Stimulated activated CD4-positive, alpha-beta T cell treated with anti-CD3 and anti-CD28 coated beads, Interleukin-4, amount 100 ng/mL, for 24 hours (primary cell): ENCODE measurements at regions not wholly inside any gene's neighbourhood (a gene's known extent, or its start where the extent isn't known, plus 50 kb on each side); places are given as distances from the start of the nearest gene placed in this dataset.
"Not testable (repeated sequence)": the region's sequence is repeated elsewhere in the genome, so short reads cannot be mapped to it uniquely, and the experiment has no call there.

ENCODE experiments used
- DNase-seq: peaks from one replicate; pipeline ENCODE4 v3.0.0-alpha.2; 2020

- DNase-seq = not testable (repeated sequence)
These were observed 131.7 kb downstream of the TNFRSF13B start for GRCh38 chr17:16840219-16840618.

GRCh38 chr17:16839242-16840175 lies 132.4 kb downstream of the TNFRSF13B start:
- DNase-seq = not testable (repeated sequence)

- not testable (repeated sequence) for DNase-seq
These were observed 133.1 kb downstream of the TNFRSF13B start for GRCh38 chr17:16838795-16839194.

- DNase-seq = not testable (repeated sequence)
These were observed 133.6 kb downstream of the TNFRSF13B start for GRCh38 chr17:16838287-16838686.

- DNase-seq = not testable (repeated sequence)
These were observed 134.3 kb downstream of the TNFRSF13B start for GRCh38 chr17:16837468-16838266.

GRCh38 chr17:16836315-16836915 lies 135.5 kb downstream of the TNFRSF13B start:
- not testable (repeated sequence) for DNase-seq

- not testable (repeated sequence) for DNase-seq
These were observed 138.4 kb downstream of the TNFRSF13B start for GRCh38 chr17:16833517-16833916.

- DNase-seq = not testable (repeated sequence)
These were observed 139.1 kb downstream of the TNFRSF13B start for GRCh38 chr17:16832853-16833252.

- DNase-seq = not testable (repeated sequence)
These were observed 139.7 kb downstream of the TNFRSF13B start for GRCh38 chr17:16832206-16832605.

GRCh38 chr17:16830770-16831169 lies 140.7 kb downstream of the CCDC144A start:
- DNase-seq = not testable (repeated sequence)

- DNase-seq = not testable (repeated sequence)
These were observed 140.2 kb downstream of the CCDC144A start for GRCh38 chr17:16830219-16830618.
